ENCODE measurements at regions not wholly inside any gene's neighbourhood (a gene's known extent, or its start where the extent isn't known, plus 50 kb on each side); places are given as distances from the start of the nearest gene placed in this dataset.

GRCh38 chrX:109918753-109919152 lies 84.2 kb upstream of the TMEM164 start:
- no peaks in the 10 kb centered on the region for H3K36me3 ChIP-seq (ENCODE audit: control insufficient read depth, insufficient read depth, low read length)
- no peak for TF ChIP-seq CTCF (IDR thresholded peaks at IDR 0.05; ENCODE audit: insufficient read depth in 1 of 2, low read depth in 1 of 2, low read length in 1 of 2, severe bottlenecking in 1 of 2, unreplicated experiment in 1 of 2)
- Mint-ChIP-seq H3K36me3 (ENCODE audit: insufficient read depth, unreplicated experiment) (no peaks in the 10 kb centered on the region), H3K27ac (ENCODE audit: unreplicated experiment) (no peak overlapping the region), H3K4me1 (ENCODE audit: low read depth, unreplicated experiment) (no peaks in the 10 kb centered on the region), H3K9me3 (ENCODE audit: unreplicated experiment) (no peaks in the 10 kb centered on the region), H3K27me3 (ENCODE audit: insufficient read depth, unreplicated experiment) (peaks cover 2% of the 10 kb centered on the region), H3K4me3 (ENCODE audit: unreplicated experiment) (no peak overlapping the region)
- H3K4me1 ChIP-seq: peaks cover 5% of the 10 kb centered on the region; the same call in 1 of the 2 replicates
- BruUV-seq (replicated peaks): no TSS peak
- intact Hi-C loops (cut with micrococcal nuclease; ENCODE audit: unreplicated experiment): loop anchor here (10.0 kb wide), 1 partner anchor 496 kb away; no protein-coding TSS in a partner anchor
- H3K4me3 ChIP-seq (ENCODE audit: low read depth, low read length): no peak overlapping the region
- ChIA-PET CTCF (no interaction called here), POLR2A (no interaction called here)
- DNase-seq: no peak
- no peaks in the 10 kb centered on the region for H3K9me3 ChIP-seq
- no peaks in the 10 kb centered on the region for H3K27me3 ChIP-seq (replicated peaks; ENCODE audit: control insufficient read depth, insufficient read depth, low read length)

GRCh38 chrX:109920325-109920724 lies 82.6 kb upstream of the TMEM164 start:
- Histone ChIP-seq H3K27me3 (replicated peaks; ENCODE audit: control insufficient read depth, insufficient read depth, low read length) (no peaks in the 10 kb centered on the region), H3K36me3 (ENCODE audit: control insufficient read depth, insufficient read depth, low read length) (no peaks in the 10 kb centered on the region), H3K4me3 (ENCODE audit: low read depth, low read length) (no peak overlapping the region), H3K4me1 (no peaks in the 10 kb centered on the region), H3K9me3 (no peaks in the 10 kb centered on the region)
- Mint-ChIP-seq H3K4me3 (ENCODE audit: unreplicated experiment) (no peak overlapping the region), H3K4me1 (ENCODE audit: low read depth, unreplicated experiment) (no peaks in the 10 kb centered on the region), H3K36me3 (ENCODE audit: insufficient read depth, unreplicated experiment) (no peaks in the 10 kb centered on the region), H3K27me3 (ENCODE audit: insufficient read depth, unreplicated experiment) (peaks cover 2% of the 10 kb centered on the region), H3K27ac (ENCODE audit: unreplicated experiment) (no peak overlapping the region), H3K9me3 (ENCODE audit: unreplicated experiment) (no peaks in the 10 kb centered on the region)
- TF ChIP-seq CTCF (IDR thresholded peaks at IDR 0.05; ENCODE audit: insufficient read depth in 1 of 2, low read depth in 1 of 2, low read length in 1 of 2, severe bottlenecking in 1 of 2, unreplicated experiment in 1 of 2): no peak
- POLR2A ChIA-PET: no interaction called here
- CTCF ChIA-PET: no interaction called here
- no peak for DNase-seq
- BruUV-seq (replicated peaks): no TSS peak
- intact Hi-C loops (cut with micrococcal nuclease; ENCODE audit: unreplicated experiment): no loop called here

- H3K4me1 Mint-ChIP-seq (ENCODE audit: low read depth, unreplicated experiment): no peaks in the 10 kb centered on the region
- Histone ChIP-seq H3K4me3 (ENCODE audit: low read depth, low read length) (no peak overlapping the region), H3K9me3 (no peaks in the 10 kb centered on the region), H3K4me1 (no peaks in the 10 kb centered on the region), H3K27me3 (replicated peaks; ENCODE audit: control insufficient read depth, insufficient read depth, low read length) (no peaks in the 10 kb centered on the region), H3K36me3 (ENCODE audit: control insufficient read depth, insufficient read depth, low read length) (no peaks in the 10 kb centered on the region)
- H3K9me3 Mint-ChIP-seq (ENCODE audit: unreplicated experiment): no peaks in the 10 kb centered on the region
- no peak overlapping the region for H3K4me3 Mint-ChIP-seq (ENCODE audit: unreplicated experiment)
- CTCF ChIA-PET: no interaction called here
- no peak overlapping the region for H3K27ac Mint-ChIP-seq (ENCODE audit: unreplicated experiment)
- no peaks in the 10 kb centered on the region for H3K36me3 Mint-ChIP-seq (ENCODE audit: insufficient read depth, unreplicated experiment)
- intact Hi-C loops (cut with micrococcal nuclease; ENCODE audit: unreplicated experiment): no loop called here
- BruUV-seq (replicated peaks): no TSS peak
- no peak for DNase-seq
- H3K27me3 Mint-ChIP-seq (ENCODE audit: insufficient read depth, unreplicated experiment): peaks cover 2% of the 10 kb centered on the region
- POLR2A ChIA-PET: no interaction called here
- no peak for TF ChIP-seq CTCF (IDR thresholded peaks at IDR 0.05; ENCODE audit: insufficient read depth in 1 of 2, low read depth in 1 of 2, low read length in 1 of 2, severe bottlenecking in 1 of 2, unreplicated experiment in 1 of 2)
Measured at GRCh38 chrX:109920868-109921267, 82.0 kb upstream of the TMEM164 start.
